ENCODE measurements at regions not wholly inside any gene's neighbourhood (a gene's known extent, or its start where the extent isn't known, plus 50 kb on each side); places are given as distances from the start of the nearest gene placed in this dataset.

DNA sequence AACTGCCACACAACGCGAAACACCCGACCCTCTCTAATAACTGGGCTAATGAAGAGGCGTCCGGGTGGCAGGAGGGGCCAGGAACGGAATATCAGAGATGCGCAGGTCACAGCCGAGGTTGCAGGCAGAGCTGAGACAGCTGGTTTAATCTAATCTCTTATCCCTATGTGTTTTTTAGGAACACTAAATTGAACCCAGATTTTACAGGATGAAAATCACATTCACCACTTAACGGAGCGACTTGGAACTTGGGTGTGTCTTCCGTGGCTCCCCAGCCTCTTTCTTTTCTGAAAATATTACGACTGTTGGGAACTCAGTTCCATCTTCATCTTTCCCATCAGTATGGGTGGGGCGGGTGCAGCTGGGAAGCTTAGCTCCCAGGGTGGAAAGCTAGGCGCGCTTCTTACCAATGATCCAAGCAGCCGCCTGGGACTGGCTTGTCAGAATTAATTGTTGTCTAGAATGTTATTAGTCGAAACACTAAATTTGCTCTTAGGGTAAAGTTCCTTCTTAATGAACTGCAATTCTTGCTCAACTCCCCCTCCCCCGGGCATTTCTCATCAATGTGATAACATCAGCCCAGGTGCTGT, 92.5 kb downstream of the IRX2 start:
- TF ChIP-seq, protein P1, sequence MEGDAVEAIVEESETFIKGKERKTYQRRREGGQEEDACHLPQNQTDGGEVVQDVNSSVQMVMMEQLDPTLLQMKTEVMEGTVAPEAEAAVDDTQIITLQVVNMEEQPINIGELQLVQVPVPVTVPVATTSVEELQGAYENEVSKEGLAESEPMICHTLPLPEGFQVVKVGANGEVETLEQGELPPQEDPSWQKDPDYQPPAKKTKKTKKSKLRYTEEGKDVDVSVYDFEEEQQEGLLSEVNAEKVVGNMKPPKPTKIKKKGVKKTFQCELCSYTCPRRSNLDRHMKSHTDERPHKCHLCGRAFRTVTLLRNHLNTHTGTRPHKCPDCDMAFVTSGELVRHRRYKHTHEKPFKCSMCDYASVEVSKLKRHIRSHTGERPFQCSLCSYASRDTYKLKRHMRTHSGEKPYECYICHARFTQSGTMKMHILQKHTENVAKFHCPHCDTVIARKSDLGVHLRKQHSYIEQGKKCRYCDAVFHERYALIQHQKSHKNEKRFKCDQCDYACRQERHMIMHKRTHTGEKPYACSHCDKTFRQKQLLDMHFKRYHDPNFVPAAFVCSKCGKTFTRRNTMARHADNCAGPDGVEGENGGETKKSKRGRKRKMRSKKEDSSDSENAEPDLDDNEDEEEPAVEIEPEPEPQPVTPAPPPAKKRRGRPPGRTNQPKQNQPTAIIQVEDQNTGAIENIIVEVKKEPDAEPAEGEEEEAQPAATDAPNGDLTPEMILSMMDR (IDR thresholded peaks at IDR 0.05): no peak
- no peak for TF ChIP-seq POLR2A (IDR thresholded peaks at IDR 0.05)
- no peak for TF ChIP-seq EP300 (IDR thresholded peaks at IDR 0.05)

All from ovary (tissue), 3 donors.